ENCODE measurements at regions not wholly inside any gene's neighbourhood (a gene's known extent, or its start where the extent isn't known, plus 50 kb on each side); places are given as distances from the start of the nearest gene placed in this dataset.

- TF ChIP-seq, protein P1, sequence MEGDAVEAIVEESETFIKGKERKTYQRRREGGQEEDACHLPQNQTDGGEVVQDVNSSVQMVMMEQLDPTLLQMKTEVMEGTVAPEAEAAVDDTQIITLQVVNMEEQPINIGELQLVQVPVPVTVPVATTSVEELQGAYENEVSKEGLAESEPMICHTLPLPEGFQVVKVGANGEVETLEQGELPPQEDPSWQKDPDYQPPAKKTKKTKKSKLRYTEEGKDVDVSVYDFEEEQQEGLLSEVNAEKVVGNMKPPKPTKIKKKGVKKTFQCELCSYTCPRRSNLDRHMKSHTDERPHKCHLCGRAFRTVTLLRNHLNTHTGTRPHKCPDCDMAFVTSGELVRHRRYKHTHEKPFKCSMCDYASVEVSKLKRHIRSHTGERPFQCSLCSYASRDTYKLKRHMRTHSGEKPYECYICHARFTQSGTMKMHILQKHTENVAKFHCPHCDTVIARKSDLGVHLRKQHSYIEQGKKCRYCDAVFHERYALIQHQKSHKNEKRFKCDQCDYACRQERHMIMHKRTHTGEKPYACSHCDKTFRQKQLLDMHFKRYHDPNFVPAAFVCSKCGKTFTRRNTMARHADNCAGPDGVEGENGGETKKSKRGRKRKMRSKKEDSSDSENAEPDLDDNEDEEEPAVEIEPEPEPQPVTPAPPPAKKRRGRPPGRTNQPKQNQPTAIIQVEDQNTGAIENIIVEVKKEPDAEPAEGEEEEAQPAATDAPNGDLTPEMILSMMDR (conservative IDR thresholded peaks at IDR 0.05; ENCODE audit: low read length): no peak
- TF ChIP-seq EZH2phosphoT487 (IDR thresholded peaks at IDR 0.05; ENCODE audit: borderline replicate concordance): no peak
Observed at GRCh38 chr4:117971403-117971802, 62.9 kb upstream of the NDST3 start.
